OCI-LY7 (cell line): ENCODE measurements at regions not wholly inside any gene's neighbourhood (a gene's known extent, or its start where the extent isn't known, plus 50 kb on each side); places are given as distances from the start of the nearest gene placed in this dataset.

Experiments used
- BruUV-seq: library from RNA; stranded (reverse); fragments of 400-500 nt; replicated peaks from 2 replicates; lab custom pipeline; 2021; lab: Mats Ljungman, UMichigan
- CTCF ChIA-PET: fragments of 300-600 bp; sonication (Branson Sonifier 250); formaldehyde crosslinking; loops from one replicate; lab custom pipeline; 2022; ENCODE audit warnings: antibody characterized with exemption; ENCODE audit not compliant: unreplicated experiment; lab: Charles Lee
- POLR2A ChIA-PET: fragments of 300-600 bp; sonication (Branson Sonifier 250); formaldehyde crosslinking; loops from one replicate; lab custom pipeline; 2022; ENCODE audit warnings: antibody characterized with exemption; lab: Charles Lee
- DNase-seq: peaks from one replicate; pipeline ENCODE4 v3.0.0-alpha.2; 2015; ENCODE audit warnings: low spot score
- H2AFZ ChIP-seq: fragments of 200-600 bp; sonication (generic), shearing (Covaris generic); 2 replicates; pipeline ENCODE4 v1.6.1; 2014; ENCODE audit warnings: mild to moderate bottlenecking, antibody characterized with exemption, low read length, moderate library complexity
- H3K27ac ChIP-seq: fragments of 200-600 bp; sonication (generic); 2 replicates; pipeline ENCODE4 v1.5.1; 2014; ENCODE audit warnings: mixed run types, low read depth, mild to moderate bottlenecking, moderate library complexity, low read length, inconsistent platforms; ENCODE audit not compliant: poor library complexity, severe bottlenecking
- H3K36me3 ChIP-seq: fragments of 200-600 bp; sonication (generic); 2 replicates; pipeline ENCODE4 v1.6.1; 2014; ENCODE audit warnings: mild to moderate bottlenecking, antibody characterized with exemption, low read length, moderate library complexity, mixed read lengths; ENCODE audit not compliant: insufficient read depth
- H3K4me1 ChIP-seq: fragments of 200-600 bp; sonication (generic); 2 replicates; pipeline ENCODE4 v1.5.1; 2014; ENCODE audit warnings: mild to moderate bottlenecking, low read length; ENCODE audit not compliant: insufficient read depth, poor library complexity, severe bottlenecking
- H3K4me2 ChIP-seq: fragments of 200-600 bp; sonication (generic); 2 replicates; pipeline ENCODE4 v1.6.1; 2014; ENCODE audit warnings: mild to moderate bottlenecking, low read length
- H3K4me3 ChIP-seq: fragments of 200-600 bp; sonication (generic); 2 replicates; pipeline ENCODE4 v1.5.1; 2014; ENCODE audit warnings: mild to moderate bottlenecking, low read depth, low read length; ENCODE audit not compliant: poor library complexity, severe bottlenecking
- H3K79me2 ChIP-seq: fragments of 200-600 bp; sonication (generic); 2 replicates; pipeline ENCODE4 v1.6.1; 2016; ENCODE audit warnings: low read depth, mild to moderate bottlenecking, low read length, moderate library complexity, mixed read lengths; ENCODE audit not compliant: insufficient read depth
- H3K9me2 ChIP-seq: fragments of 200-600 bp; sonication (generic); 2 replicates; pipeline ENCODE4 v1.6.1; 2016; ENCODE audit warnings: mild to moderate bottlenecking, low read length, mixed read lengths; ENCODE audit not compliant: insufficient read depth
- H3K9me3 ChIP-seq: fragments of 200-600 bp; sonication (generic); 2 replicates; pipeline ENCODE4 v1.6.1; 2014; ENCODE audit warnings: mild to moderate bottlenecking, mixed run types, low read length, mixed read lengths
- H4K20me1 ChIP-seq: fragments of 200-600 bp; sonication (generic); 2 replicates; pipeline ENCODE4 v1.6.1; 2014; ENCODE audit warnings: mild to moderate bottlenecking, antibody characterized with exemption, low read length, moderate library complexity, mixed read lengths; ENCODE audit not compliant: insufficient read depth
- EZH2phosphoT487 ChIP-seq: fragments of 200-600 bp; sonication (generic); IDR thresholded peaks from 2 replicates; pipeline ENCODE4 v1.6.1; 2018; ENCODE audit warnings: low read depth, borderline replicate concordance, mild to moderate bottlenecking, mixed run types, antibody characterized with exemption, low read length, moderate library complexity, mixed read lengths
- intact Hi-C: fragments of 100-400 bp; cut with micrococcal nuclease; formaldehyde crosslinking; loops from one replicate; pipeline ENCODE4 v1.10.0; 2022; ENCODE audit not compliant: unreplicated experiment
- TF ChIP-seq, protein P1 (sequence below): fragments of 200-600 bp; sonication (generic); conservative IDR thresholded peaks from 2 replicates; pipeline ENCODE4 v1.5.1; 2014; ENCODE audit warnings: mild to moderate bottlenecking, antibody characterized with exemption, low read length, moderate library complexity, mixed read lengths

DNA sequence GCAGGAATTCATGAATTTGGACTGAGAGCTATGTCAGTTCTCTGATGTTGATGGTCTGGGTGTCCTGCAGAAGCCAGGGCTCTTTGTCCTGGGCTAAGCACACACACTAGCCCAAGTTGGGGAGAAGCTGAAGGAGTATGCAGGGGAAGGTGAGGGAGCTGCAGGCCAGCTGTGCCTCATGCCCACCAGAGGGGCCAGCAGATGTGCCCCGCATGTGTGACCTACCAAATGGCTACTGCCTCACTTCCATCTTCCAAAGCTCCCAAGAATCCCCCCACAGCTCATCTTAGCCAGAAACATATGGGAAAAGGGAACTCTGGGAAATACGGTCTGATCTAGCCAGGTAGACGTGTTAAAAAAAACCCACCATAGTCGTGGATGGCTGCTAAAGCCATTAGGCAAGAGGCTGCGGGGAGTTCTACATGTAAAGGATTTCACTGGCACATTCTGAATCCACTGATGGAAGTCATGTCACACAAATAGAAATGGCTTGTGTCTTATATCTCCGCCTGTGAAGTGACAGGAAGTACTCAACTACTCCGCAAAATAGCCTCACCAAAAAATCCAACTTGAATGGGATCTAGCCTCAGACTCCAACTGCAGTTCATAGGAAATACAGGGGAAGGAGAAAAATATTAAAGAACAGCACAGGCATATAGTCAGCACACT is 96.3 kb upstream of the CLMP start:
- Histone ChIP-seq H3K4me3 (no peak overlapping the region), H4K20me1 (no peaks in the 10 kb centered on the region), H3K4me1 (peaks cover 6% of the 10 kb centered on the region), H3K79me2 (no peaks in the 10 kb centered on the region), H3K36me3 (no peaks in the 10 kb centered on the region), H3K9me2 (no peaks in the 10 kb centered on the region), H2AFZ (no peak overlapping the region), H3K27ac (no peak overlapping the region), H3K4me2 (no peak overlapping the region), H3K9me3 (0 out of 2 replicates have a peak, but pooled peaks cover 11% of the 10 kb centered on the region)
- ChIA-PET POLR2A (no interaction called here), CTCF (no interaction called here)
- no TSS peak for BruUV-seq
- no peak for TF ChIP-seq EZH2phosphoT487
- TF ChIP-seq, protein P1, sequence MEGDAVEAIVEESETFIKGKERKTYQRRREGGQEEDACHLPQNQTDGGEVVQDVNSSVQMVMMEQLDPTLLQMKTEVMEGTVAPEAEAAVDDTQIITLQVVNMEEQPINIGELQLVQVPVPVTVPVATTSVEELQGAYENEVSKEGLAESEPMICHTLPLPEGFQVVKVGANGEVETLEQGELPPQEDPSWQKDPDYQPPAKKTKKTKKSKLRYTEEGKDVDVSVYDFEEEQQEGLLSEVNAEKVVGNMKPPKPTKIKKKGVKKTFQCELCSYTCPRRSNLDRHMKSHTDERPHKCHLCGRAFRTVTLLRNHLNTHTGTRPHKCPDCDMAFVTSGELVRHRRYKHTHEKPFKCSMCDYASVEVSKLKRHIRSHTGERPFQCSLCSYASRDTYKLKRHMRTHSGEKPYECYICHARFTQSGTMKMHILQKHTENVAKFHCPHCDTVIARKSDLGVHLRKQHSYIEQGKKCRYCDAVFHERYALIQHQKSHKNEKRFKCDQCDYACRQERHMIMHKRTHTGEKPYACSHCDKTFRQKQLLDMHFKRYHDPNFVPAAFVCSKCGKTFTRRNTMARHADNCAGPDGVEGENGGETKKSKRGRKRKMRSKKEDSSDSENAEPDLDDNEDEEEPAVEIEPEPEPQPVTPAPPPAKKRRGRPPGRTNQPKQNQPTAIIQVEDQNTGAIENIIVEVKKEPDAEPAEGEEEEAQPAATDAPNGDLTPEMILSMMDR: no peak
- no peak for DNase-seq
- intact Hi-C loops: no loop called here

DNA sequence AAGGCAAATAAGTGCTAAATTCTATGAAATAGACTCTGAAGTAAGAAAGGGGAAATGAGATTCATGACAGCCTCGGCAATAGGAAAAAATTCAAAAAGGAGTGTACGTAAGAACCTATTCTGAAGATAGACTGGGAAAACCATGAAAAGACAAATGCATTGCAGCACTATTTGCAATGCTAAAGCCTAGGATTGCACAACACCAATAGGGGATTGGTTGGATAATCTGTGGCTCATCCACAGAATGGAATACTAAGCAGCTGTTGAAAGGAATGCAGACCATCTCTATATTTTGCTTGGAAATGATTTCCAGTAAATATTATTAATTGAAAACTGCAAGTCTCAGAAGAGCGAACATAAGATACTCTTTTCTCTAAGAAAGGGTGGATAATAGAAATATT is 91.7 kb upstream of the CLMP start:
- no peaks in the 10 kb centered on the region for H3K79me2 ChIP-seq
- CTCF ChIA-PET: no interaction called here
- intact Hi-C loops: no loop called here
- no peaks in the 10 kb centered on the region for H3K9me2 ChIP-seq
- H3K36me3 ChIP-seq: no peaks in the 10 kb centered on the region
- no TSS peak for BruUV-seq
- H3K4me3 ChIP-seq: no peak overlapping the region
- H2AFZ ChIP-seq: peak overlapping the region; percentile 49; the same call in 1 of the 2 replicates
- H3K9me3 ChIP-seq: 0 out of 2 replicates have a peak, but pooled peaks cover 11% of the 10 kb centered on the region
- H3K27ac ChIP-seq: no peak overlapping the region
- H4K20me1 ChIP-seq: no peaks in the 10 kb centered on the region
- DNase-seq: no peak
- peaks cover 16% of the 10 kb centered on the region for H3K4me1 ChIP-seq
- POLR2A ChIA-PET: no interaction called here
- TF ChIP-seq EZH2phosphoT487: no peak
- TF ChIP-seq, protein P1: no peak
- H3K4me2 ChIP-seq: peak overlapping the region; percentile 16; the same call in 1 of the 2 replicates

DNA sequence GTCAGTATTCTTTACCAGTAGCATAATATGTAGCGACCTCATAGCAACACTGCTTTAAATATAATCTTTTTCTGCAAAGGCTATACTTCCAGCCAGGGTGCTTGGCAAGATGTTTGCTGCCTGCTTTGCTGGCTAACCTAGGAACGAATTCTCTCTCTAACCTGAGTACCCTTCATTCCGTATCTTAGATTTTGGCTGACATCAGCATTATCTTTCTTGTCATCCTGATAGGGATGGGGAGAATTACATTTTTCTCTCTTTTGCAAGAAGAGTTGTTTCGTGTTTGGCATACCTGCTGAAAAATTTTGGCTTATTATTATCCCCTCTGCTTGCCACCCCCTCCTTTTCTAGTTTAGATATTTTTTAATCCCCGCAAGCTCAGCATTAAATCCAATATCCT is 91.2 kb upstream of the CLMP start:
- peaks cover 16% of the 10 kb centered on the region for H3K4me1 ChIP-seq
- H3K4me2 ChIP-seq: peak overlapping the region; percentile 16; the same call in 1 of the 2 replicates
- CTCF ChIA-PET: no interaction called here
- H3K36me3 ChIP-seq: no peaks in the 10 kb centered on the region
- no peaks in the 10 kb centered on the region for H3K9me2 ChIP-seq
- no peaks in the 10 kb centered on the region for H3K79me2 ChIP-seq
- H2AFZ ChIP-seq: 0 out of 2 replicates have a peak overlapping the region, but pooled peaks have one; percentile 49
- TF ChIP-seq, protein P1: no peak
- no peak for TF ChIP-seq EZH2phosphoT487
- BruUV-seq: no TSS peak
- H3K9me3 ChIP-seq: 0 out of 2 replicates have a peak, but pooled peaks cover 11% of the 10 kb centered on the region
- intact Hi-C loops: no loop called here
- H3K4me3 ChIP-seq: no peak overlapping the region
- H4K20me1 ChIP-seq: no peaks in the 10 kb centered on the region
- H3K27ac ChIP-seq: no peak overlapping the region
- POLR2A ChIA-PET: no interaction called here
- no peak for DNase-seq
